ENCODE measurements at regions not wholly inside any gene's neighbourhood (a gene's known extent, or its start where the extent isn't known, plus 50 kb on each side); places are given as distances from the start of the nearest gene placed in this dataset.

DNA sequence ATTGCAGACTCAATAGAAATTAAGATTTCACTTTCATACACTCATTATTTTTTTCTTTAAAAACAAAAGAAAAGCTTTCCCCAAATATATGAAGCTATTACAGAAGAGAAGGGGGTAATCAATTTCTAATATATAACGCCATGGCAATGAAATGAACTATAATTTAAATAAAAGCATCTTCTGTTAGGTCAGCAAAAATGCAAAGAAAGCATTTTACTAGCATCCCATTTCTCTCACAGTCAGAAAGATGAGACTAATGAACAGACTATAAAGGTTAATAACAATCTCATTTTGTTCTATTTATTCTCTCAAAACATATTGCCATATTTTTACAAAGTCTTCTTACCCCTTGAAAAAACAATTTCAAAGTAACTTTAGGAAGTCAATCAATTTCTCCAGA lies 89.0 kb downstream of the TRIML1 start:
- Histone ChIP-seq H3K4me2 (no peak overlapping the region), H2AFZ (ENCODE audit: low read depth) (no peak overlapping the region), H3K79me2 (ENCODE audit: insufficient read depth, low read depth) (no peaks in the 10 kb centered on the region), H3K9ac (no peak overlapping the region), H3K4me1 (ENCODE audit: low read depth, poor library complexity, severe bottlenecking) (no peaks in the 10 kb centered on the region), H3K4me3 (IDR thresholded peaks at IDR 0.05; ENCODE audit: insufficient read depth, low read depth, low read length) (no peak overlapping the region), H4K20me1 (ENCODE audit: insufficient read depth) (no peaks in the 10 kb centered on the region), H3K27me3 (ENCODE audit: insufficient read depth, low read depth) (no peaks in the 10 kb centered on the region), H3K36me3 (ENCODE audit: insufficient read depth) (no peaks in the 10 kb centered on the region), H3K27ac (no peak overlapping the region)
- TF ChIP-seq, protein P1, sequence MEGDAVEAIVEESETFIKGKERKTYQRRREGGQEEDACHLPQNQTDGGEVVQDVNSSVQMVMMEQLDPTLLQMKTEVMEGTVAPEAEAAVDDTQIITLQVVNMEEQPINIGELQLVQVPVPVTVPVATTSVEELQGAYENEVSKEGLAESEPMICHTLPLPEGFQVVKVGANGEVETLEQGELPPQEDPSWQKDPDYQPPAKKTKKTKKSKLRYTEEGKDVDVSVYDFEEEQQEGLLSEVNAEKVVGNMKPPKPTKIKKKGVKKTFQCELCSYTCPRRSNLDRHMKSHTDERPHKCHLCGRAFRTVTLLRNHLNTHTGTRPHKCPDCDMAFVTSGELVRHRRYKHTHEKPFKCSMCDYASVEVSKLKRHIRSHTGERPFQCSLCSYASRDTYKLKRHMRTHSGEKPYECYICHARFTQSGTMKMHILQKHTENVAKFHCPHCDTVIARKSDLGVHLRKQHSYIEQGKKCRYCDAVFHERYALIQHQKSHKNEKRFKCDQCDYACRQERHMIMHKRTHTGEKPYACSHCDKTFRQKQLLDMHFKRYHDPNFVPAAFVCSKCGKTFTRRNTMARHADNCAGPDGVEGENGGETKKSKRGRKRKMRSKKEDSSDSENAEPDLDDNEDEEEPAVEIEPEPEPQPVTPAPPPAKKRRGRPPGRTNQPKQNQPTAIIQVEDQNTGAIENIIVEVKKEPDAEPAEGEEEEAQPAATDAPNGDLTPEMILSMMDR (conservative IDR thresholded peaks at IDR 0.05; ENCODE audit: low read depth, low read length), result no peak

DNA sequence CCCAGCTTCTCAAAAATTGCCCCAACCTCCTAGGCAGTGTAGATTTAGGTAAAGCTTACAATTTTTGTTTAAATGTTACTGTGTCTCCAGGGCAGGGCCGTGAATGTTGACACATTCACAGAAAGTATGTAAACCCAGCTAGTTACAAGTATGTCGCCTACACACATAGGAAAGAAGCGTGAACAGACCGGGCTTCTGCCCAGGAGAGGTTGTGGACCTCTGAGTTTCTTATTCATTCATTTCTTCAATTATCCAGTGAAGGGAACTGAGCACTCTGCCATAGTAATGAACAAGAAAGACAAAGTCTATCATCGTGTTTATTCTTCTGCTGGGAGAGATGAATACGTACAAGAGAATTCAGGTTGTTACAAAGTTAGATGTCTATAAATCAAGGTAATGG lies 93.2 kb downstream of the TRIML1 start:
- no peak overlapping the region for H3K27ac ChIP-seq
- H3K27me3 ChIP-seq (ENCODE audit: insufficient read depth, low read depth), result no peaks in the 10 kb centered on the region
- no peaks in the 10 kb centered on the region for H3K36me3 ChIP-seq (ENCODE audit: insufficient read depth)
- H3K4me2 ChIP-seq, result no peak overlapping the region
- TF ChIP-seq, protein P1 (conservative IDR thresholded peaks at IDR 0.05; ENCODE audit: low read depth, low read length), result no peak
- H3K4me1 ChIP-seq (ENCODE audit: low read depth, poor library complexity, severe bottlenecking), result no peaks in the 10 kb centered on the region
- H3K4me3 ChIP-seq (IDR thresholded peaks at IDR 0.05; ENCODE audit: insufficient read depth, low read depth, low read length), result no peak overlapping the region
- no peaks in the 10 kb centered on the region for H3K79me2 ChIP-seq (ENCODE audit: insufficient read depth, low read depth)
- no peaks in the 10 kb centered on the region for H4K20me1 ChIP-seq (ENCODE audit: insufficient read depth)
- no peak overlapping the region for H3K9ac ChIP-seq
- no peak overlapping the region for H2AFZ ChIP-seq (ENCODE audit: low read depth)

DNA sequence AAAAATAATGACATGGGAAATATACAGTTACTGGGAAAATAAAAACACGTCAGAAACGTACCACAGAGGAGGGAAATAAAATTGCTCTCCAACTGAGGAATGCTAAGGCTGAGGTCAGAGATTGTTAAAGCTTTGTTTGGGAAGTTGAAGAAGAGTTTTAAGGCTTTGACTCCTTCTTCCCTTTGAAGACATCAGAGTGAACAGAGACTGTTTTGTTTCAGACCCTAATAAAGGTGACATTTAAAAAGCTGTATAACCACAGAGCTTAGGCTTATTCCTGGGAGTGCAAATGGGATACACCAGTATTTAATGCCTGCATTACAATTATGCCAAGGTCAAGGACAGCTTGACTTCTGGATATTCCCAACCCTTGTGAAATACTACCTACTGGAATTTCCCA lies 102.8 kb downstream of the TRIML1 start:
- no peaks in the 10 kb centered on the region for H3K4me1 ChIP-seq (ENCODE audit: low read depth, poor library complexity, severe bottlenecking)
- H4K20me1 ChIP-seq (ENCODE audit: insufficient read depth), result no peaks in the 10 kb centered on the region
- H3K27me3 ChIP-seq (ENCODE audit: insufficient read depth, low read depth), result no peaks in the 10 kb centered on the region
- H3K4me3 ChIP-seq (IDR thresholded peaks at IDR 0.05; ENCODE audit: insufficient read depth, low read depth, low read length), result no peak overlapping the region
- no peaks in the 10 kb centered on the region for H3K36me3 ChIP-seq (ENCODE audit: insufficient read depth)
- no peak overlapping the region for H3K4me2 ChIP-seq
- H3K27ac ChIP-seq, result no peak overlapping the region
- no peaks in the 10 kb centered on the region for H3K79me2 ChIP-seq (ENCODE audit: insufficient read depth, low read depth)
- no peak overlapping the region for H2AFZ ChIP-seq (ENCODE audit: low read depth)
- TF ChIP-seq, protein P1 (conservative IDR thresholded peaks at IDR 0.05; ENCODE audit: low read depth, low read length), result no peak
- no peak overlapping the region for H3K9ac ChIP-seq

DNA sequence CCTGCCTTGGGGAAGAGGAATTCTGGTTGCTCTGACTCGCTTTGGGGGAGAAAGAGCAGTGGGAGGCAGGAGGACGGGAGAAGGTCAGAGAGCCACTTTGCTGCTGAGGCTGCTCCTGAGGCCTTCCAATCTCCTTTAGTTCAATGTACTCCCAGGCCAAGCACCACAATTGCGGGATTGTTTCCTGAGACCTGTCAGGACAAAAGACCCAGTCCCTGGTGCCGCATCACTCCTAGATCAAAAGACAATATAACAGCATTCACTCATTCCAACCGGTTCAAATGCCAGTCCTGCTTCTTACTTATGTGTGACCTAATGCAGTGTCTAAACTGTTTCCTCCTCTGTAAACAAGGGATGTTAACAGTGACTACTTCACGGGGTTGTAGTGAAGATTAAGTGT lies 106.4 kb downstream of the TRIML1 start:
- no peaks in the 10 kb centered on the region for H3K36me3 ChIP-seq (ENCODE audit: insufficient read depth)
- TF ChIP-seq, protein P1 (conservative IDR thresholded peaks at IDR 0.05; ENCODE audit: low read depth, low read length), result no peak
- no peak overlapping the region for H3K9ac ChIP-seq
- H3K4me3 ChIP-seq (IDR thresholded peaks at IDR 0.05; ENCODE audit: insufficient read depth, low read depth, low read length), result no peak overlapping the region
- no peaks in the 10 kb centered on the region for H4K20me1 ChIP-seq (ENCODE audit: insufficient read depth)
- no peaks in the 10 kb centered on the region for H3K4me1 ChIP-seq (ENCODE audit: low read depth, poor library complexity, severe bottlenecking)
- H3K27ac ChIP-seq, result no peak overlapping the region
- H3K79me2 ChIP-seq (ENCODE audit: insufficient read depth, low read depth), result no peaks in the 10 kb centered on the region
- H3K27me3 ChIP-seq (ENCODE audit: insufficient read depth, low read depth), result no peaks in the 10 kb centered on the region
- no peak overlapping the region for H3K4me2 ChIP-seq
- H2AFZ ChIP-seq (ENCODE audit: low read depth), result no peak overlapping the region

DNA sequence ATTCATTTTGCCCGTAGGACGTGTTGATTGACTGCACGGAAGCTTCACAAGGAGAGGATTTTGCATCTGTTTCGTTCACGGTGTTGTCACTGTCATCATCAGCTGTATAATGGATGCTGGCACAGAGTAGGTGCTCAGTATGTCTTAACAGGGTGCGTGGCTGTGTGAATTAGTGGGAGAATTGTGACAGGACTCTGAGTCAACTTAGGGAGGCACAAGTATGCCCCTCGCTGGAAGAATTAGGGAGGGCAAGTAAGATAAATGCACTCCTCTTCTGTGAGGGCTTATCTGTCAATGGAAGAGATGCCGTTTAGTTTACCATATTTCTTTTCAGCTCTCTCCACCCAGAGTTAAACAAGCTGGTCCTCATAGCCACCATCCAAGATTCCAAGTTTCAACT lies 107.2 kb downstream of the TRIML1 start:
- Histone ChIP-seq H3K27ac (no peak overlapping the region), H3K79me2 (ENCODE audit: insufficient read depth, low read depth) (no peaks in the 10 kb centered on the region), H2AFZ (ENCODE audit: low read depth) (no peak overlapping the region), H3K36me3 (ENCODE audit: insufficient read depth) (no peaks in the 10 kb centered on the region), H3K4me1 (ENCODE audit: low read depth, poor library complexity, severe bottlenecking) (no peaks in the 10 kb centered on the region), H3K4me3 (IDR thresholded peaks at IDR 0.05; ENCODE audit: insufficient read depth, low read depth, low read length) (no peak overlapping the region), H3K27me3 (ENCODE audit: insufficient read depth, low read depth) (no peaks in the 10 kb centered on the region), H3K4me2 (no peak overlapping the region), H3K9ac (no peak overlapping the region), H4K20me1 (ENCODE audit: insufficient read depth) (no peaks in the 10 kb centered on the region)
- TF ChIP-seq, protein P1 (conservative IDR thresholded peaks at IDR 0.05; ENCODE audit: low read depth, low read length), result no peak
